Spleen (tissue), 7 donors: ENCODE measurements at regions not wholly inside any gene's neighbourhood (a gene's known extent, or its start where the extent isn't known, plus 50 kb on each side); places are given as distances from the start of the nearest gene placed in this dataset.
"Not testable (repeated sequence)": the region's sequence is repeated elsewhere in the genome, so short reads cannot be mapped to it uniquely, and the experiment has no call there.

Source experiments
- CTCF ChIP-seq, 11 experiments: fragments of 200-600 bp in 7 of 11; fragments of 450-650 bp in 4 of 11; sonication (generic) in 4 of 11; IDR thresholded peaks in 8 of 11; conservative IDR thresholded peaks in 3 of 11; 1 replicate in 7 of 11; 2 replicates in 4 of 11; pipeline versions ENCODE4 v1.4.0 to v1.8.0; 2016 to 2021; ENCODE audit warnings: antibody characterized with exemption in 11 of 11, inconsistent platforms in 4 of 11, mild to moderate bottlenecking in 1 of 11
- POLR2A ChIP-seq, 3 donors: fragments of 450-650 bp; IDR thresholded peaks; one replicate each; pipeline ENCODE4 v1.5.1; 2017; ENCODE audit warnings: antibody characterized with exemption in 3 of 3, mild to moderate bottlenecking in 1 of 3
- POLR2AphosphoS5 ChIP-seq, 3 donors: sonication (generic); formaldehyde crosslinking; IDR thresholded peaks; one replicate each; pipeline ENCODE4 v1.5.1; 2017; ENCODE audit warnings: antibody characterized with exemption in 3 of 3
- donor health status: DM: no; HTN: no; CAD: no; lungs with moderate emphysema.
- donor health status: DM: no; HTN: no; CAD: no.
- donor health status: DM: no; HTN: no; CAD: no.

GRCh38 chr17:63226720-63227119 lies 219.4 kb downstream of the CYB561 start:
- TF ChIP-seq CTCF (IDR thresholded peaks at IDR 0.05 in 8 of 11, conservative IDR thresholded peaks at IDR 0.05 in 3 of 11); POLR2AphosphoS5 (IDR thresholded peaks at IDR 0.05); POLR2A (IDR thresholded peaks at IDR 0.05): not testable (repeated sequence)
